ENCODE measurements at regions not wholly inside any gene's neighbourhood (a gene's known extent, or its start where the extent isn't known, plus 50 kb on each side); places are given as distances from the start of the nearest gene placed in this dataset.
A peak's percentile ranks its signal among the peaks of the same experiment; 100 is the strongest.
"Not testable (repeated sequence)": the region's sequence is repeated elsewhere in the genome, so short reads cannot be mapped to it uniquely, and the experiment has no call there.

GRCh38 chr9:30329431-30329830, 2055.0 kb upstream of the ACO1 start:
- no peak for DNase-seq (ENCODE audit: low read depth)

- DNase-seq (ENCODE audit: low read depth): no peak
Observed at GRCh38 chr9:30348904-30349303, 2035.5 kb upstream of the ACO1 start.

GRCh38 chr9:30349526-30350513, 2034.6 kb upstream of the ACO1 start:
- DNase-seq (ENCODE audit: low read depth): no peak

GRCh38 chr9:30356221-30356620, 2028.2 kb upstream of the ACO1 start:
- no peak for DNase-seq (ENCODE audit: low read depth)

GRCh38 chr9:30362373-30362772, 2022.1 kb upstream of the ACO1 start:
- DNase-seq (ENCODE audit: low read depth): no peak

GRCh38 chr9:30366140-30366539, 2018.3 kb upstream of the ACO1 start:
- DNase-seq (ENCODE audit: low read depth): not testable (repeated sequence)

- no peak for DNase-seq (ENCODE audit: low read depth)
Observed at GRCh38 chr9:30382271-30382670, 2002.2 kb upstream of the ACO1 start.

- no peak for DNase-seq (ENCODE audit: low read depth)
Observed at GRCh38 chr9:30410273-30410672, 1974.2 kb upstream of the ACO1 start.

- no peak for DNase-seq (ENCODE audit: low read depth)
Observed at GRCh38 chr9:30411571-30411970, 1972.9 kb upstream of the ACO1 start.

GRCh38 chr9:30459156-30459555, 1925.3 kb upstream of the ACO1 start:
- no peak for DNase-seq (ENCODE audit: low read depth)

GRCh38 chr9:30476826-30477225, 1907.6 kb upstream of the ACO1 start:
- no peak for DNase-seq (ENCODE audit: low read depth)

- DNase-seq (ENCODE audit: low read depth): no peak
Observed at GRCh38 chr9:30478684-30479083, 1905.8 kb upstream of the ACO1 start.

- no peak for DNase-seq (ENCODE audit: low read depth)
Observed at GRCh38 chr9:30482499-30482898, 1901.9 kb upstream of the ACO1 start.

- DNase-seq (ENCODE audit: low read depth): no peak
Observed at GRCh38 chr9:30484690-30485089, 1899.8 kb upstream of the ACO1 start.

- peak; percentile 7 for DNase-seq (ENCODE audit: low read depth)
Observed at GRCh38 chr9:30504502-30504905, 1879.9 kb upstream of the ACO1 start.

- no peak for DNase-seq (ENCODE audit: low read depth)
Observed at GRCh38 chr9:30505311-30505710, 1879.1 kb upstream of the ACO1 start.

GRCh38 chr9:30506749-30507148, 1877.7 kb upstream of the ACO1 start:
- no peak for DNase-seq (ENCODE audit: low read depth)

GRCh38 chr9:30507166-30507565, 1877.3 kb upstream of the ACO1 start:
- DNase-seq (ENCODE audit: low read depth): no peak

GRCh38 chr9:30511666-30512065, 1872.8 kb upstream of the ACO1 start:
- no peak for DNase-seq (ENCODE audit: low read depth)

GRCh38 chr9:30519166-30519565, 1865.3 kb upstream of the ACO1 start:
- no peak for DNase-seq (ENCODE audit: low read depth)

GRCh38 chr9:30519756-30520155, 1864.7 kb upstream of the ACO1 start:
- no peak for DNase-seq (ENCODE audit: low read depth)

GRCh38 chr9:30522061-30522460, 1862.4 kb upstream of the ACO1 start:
- DNase-seq (ENCODE audit: low read depth): no peak

- no peak for DNase-seq (ENCODE audit: low read depth)
Observed at GRCh38 chr9:30522486-30522885, 1862.0 kb upstream of the ACO1 start.

- DNase-seq (ENCODE audit: low read depth): no peak
Observed at GRCh38 chr9:30524311-30524710, 1860.1 kb upstream of the ACO1 start.
